ENCODE measurements at regions not wholly inside any gene's neighbourhood (a gene's known extent, or its start where the extent isn't known, plus 50 kb on each side); places are given as distances from the start of the nearest gene placed in this dataset.
A peak's percentile ranks its signal among the peaks of the same experiment; 100 is the strongest.

GRCh38 chr18:71028285-71028762, 739.5 kb downstream of the SOCS6 start:
- FAIRE-seq, result no peak
- DNase-seq, result peak in 1 of 5 donors; percentile 13

GRCh38 chr18:71027531-71027930, 738.7 kb downstream of the SOCS6 start:
- FAIRE-seq (no peak), DNase-seq (no peak)
- no peak for TF ChIP-seq CTCF (IDR thresholded peaks at IDR 0.05; ENCODE audit: borderline replicate concordance, extremely low read depth, insufficient read depth)
- no peak overlapping the region for H3K27ac ChIP-seq (ENCODE audit: low read depth in 2 of 2, low read length in 2 of 2)
- no peaks in the 10 kb centered on the region for H3K27me3 ChIP-seq (ENCODE audit: control insufficient read depth, insufficient read depth, low read length)
- no peak overlapping the region for H3K4me3 ChIP-seq (ENCODE audit: low read length in 3 of 3)
- H3K36me3 ChIP-seq (ENCODE audit: control insufficient read depth in 2 of 3, insufficient read depth in 3 of 3, low read length in 3 of 3), result no peaks in the 10 kb centered on the region
- no peaks in the 10 kb centered on the region for H3K4me1 ChIP-seq (ENCODE audit: control insufficient read depth in 2 of 3, insufficient read depth in 2 of 3, low read depth in 1 of 3, low read length in 3 of 3)
- H3K9ac ChIP-seq (ENCODE audit: low read length in 3 of 3), result no peak overlapping the region
- no peaks in the 10 kb centered on the region for H3K9me3 ChIP-seq (ENCODE audit: control insufficient read depth in 2 of 3, insufficient read depth in 1 of 3, low read length in 3 of 3)
- intact Hi-C loops (cut with DNase I), result no loop called here

More at GRCh38 chr18:71028285-71028762, 739.5 kb downstream of the SOCS6 start:
- Histone ChIP-seq H3K27ac (ENCODE audit: low read depth in 2 of 2, low read length in 2 of 2) (no peak overlapping the region), H3K4me3 (ENCODE audit: low read length in 3 of 3) (no peak overlapping the region), H3K9ac (ENCODE audit: low read length in 3 of 3) (no peak overlapping the region), H3K4me1 (ENCODE audit: control insufficient read depth in 2 of 3, insufficient read depth in 2 of 3, low read depth in 1 of 3, low read length in 3 of 3) (no peaks in the 10 kb centered on the region), H3K36me3 (ENCODE audit: control insufficient read depth in 2 of 3, insufficient read depth in 3 of 3, low read length in 3 of 3) (no peaks in the 10 kb centered on the region), H3K27me3 (ENCODE audit: control insufficient read depth, insufficient read depth, low read length) (no peaks in the 10 kb centered on the region), H3K9me3 (ENCODE audit: control insufficient read depth in 2 of 3, insufficient read depth in 1 of 3, low read length in 3 of 3) (no peaks in the 10 kb centered on the region)
- intact Hi-C loops (cut with DNase I), result no loop called here
- no peak for TF ChIP-seq CTCF (IDR thresholded peaks at IDR 0.05; ENCODE audit: borderline replicate concordance, extremely low read depth, insufficient read depth)

DNA sequence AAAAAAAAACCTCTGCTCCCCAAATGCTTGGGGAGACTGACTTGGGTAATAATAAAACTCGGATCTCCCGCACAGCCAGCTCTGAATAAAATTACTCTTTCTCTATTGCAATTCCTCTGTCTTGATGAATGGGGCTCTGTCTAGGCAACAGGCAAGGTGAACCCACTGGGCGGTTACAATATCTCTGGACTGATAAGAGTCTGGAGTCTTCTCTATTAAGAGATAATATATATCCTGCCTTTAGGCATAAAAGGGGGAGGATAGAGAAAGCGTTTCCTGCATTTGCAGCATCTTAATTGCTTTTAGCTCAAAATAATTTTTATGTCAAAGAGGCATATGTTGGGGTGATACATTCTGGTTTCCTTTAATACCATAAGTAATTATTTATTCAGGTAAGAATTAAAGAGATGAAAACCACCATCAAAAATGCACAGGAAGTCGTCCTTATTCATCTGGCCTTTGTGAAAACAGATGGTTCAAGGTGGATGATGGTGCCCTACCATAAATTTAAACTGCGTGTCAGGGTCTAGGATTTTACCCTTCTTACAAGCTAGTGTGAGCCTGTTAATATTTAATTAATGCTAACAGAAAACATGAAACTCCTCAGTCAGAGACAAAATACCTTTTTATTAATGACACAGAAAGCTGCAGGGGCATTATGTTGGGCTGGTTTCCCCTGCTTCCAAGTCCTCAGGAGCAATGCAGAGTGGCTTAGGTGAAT, 736.8 kb downstream of the SOCS6 start:
- H3K27ac ChIP-seq (ENCODE audit: low read depth in 2 of 2, low read length in 2 of 2), result no peak overlapping the region
- no peak for TF ChIP-seq CTCF (IDR thresholded peaks at IDR 0.05; ENCODE audit: borderline replicate concordance, extremely low read depth, insufficient read depth)
- intact Hi-C loops (cut with DNase I), result no loop called here
- H3K4me3 ChIP-seq (ENCODE audit: low read length in 3 of 3), result no peak overlapping the region
- H3K9ac ChIP-seq (ENCODE audit: low read length in 3 of 3), result no peak overlapping the region
- H3K27me3 ChIP-seq (ENCODE audit: control insufficient read depth, insufficient read depth, low read length), result no peaks in the 10 kb centered on the region
- no peaks in the 10 kb centered on the region for H3K36me3 ChIP-seq (ENCODE audit: control insufficient read depth in 2 of 3, insufficient read depth in 3 of 3, low read length in 3 of 3)
- FAIRE-seq, result no peak
- no peaks in the 10 kb centered on the region for H3K4me1 ChIP-seq (ENCODE audit: control insufficient read depth in 2 of 3, insufficient read depth in 2 of 3, low read depth in 1 of 3, low read length in 3 of 3)
- H3K9me3 ChIP-seq (ENCODE audit: control insufficient read depth in 2 of 3, insufficient read depth in 1 of 3, low read length in 3 of 3), result no peaks in the 10 kb centered on the region
- peak in 2 of 5 donors; percentile 2 to 12 for DNase-seq
